ENCODE measurements at regions not wholly inside any gene's neighbourhood (a gene's known extent, or its start where the extent isn't known, plus 50 kb on each side); places are given as distances from the start of the nearest gene placed in this dataset.

- DNase-seq = peak in 1 of 2 donors; percentile 16
- Histone ChIP-seq H3K4me1 (ENCODE audit: control insufficient read depth, insufficient read depth, low read length) (peaks cover under 1% of the 10 kb centered on the region), H3K36me3 (ENCODE audit: control insufficient read depth, insufficient read depth, low read length) (no peaks in the 10 kb centered on the region), H3K9me3 (ENCODE audit: control insufficient read depth, low read depth, low read length) (no peaks in the 10 kb centered on the region), H3K27me3 (ENCODE audit: control insufficient read depth, insufficient read depth, low read length) (no peaks in the 10 kb centered on the region), H3K4me3 (ENCODE audit: low read length) (no peak overlapping the region), H3K27ac (ENCODE audit: low read length) (no peak overlapping the region)
- no CpG with 5 or more reads among the region's 8 CpGs for WGBS (ENCODE audit: insufficient coverage, low lambda C conversion rate)
These were observed 194.4 kb upstream of the CDKN2B start for GRCh38 chr9:22203371-22204138.

- DNase-seq = no peak
- Histone ChIP-seq H3K4me3 (ENCODE audit: low read length) (no peak overlapping the region), H3K36me3 (ENCODE audit: control insufficient read depth, insufficient read depth, low read length) (no peaks in the 10 kb centered on the region), H3K27ac (ENCODE audit: low read length) (no peak overlapping the region), H3K4me1 (ENCODE audit: control insufficient read depth, insufficient read depth, low read length) (no peaks in the 10 kb centered on the region), H3K9me3 (ENCODE audit: control insufficient read depth, low read depth, low read length) (no peaks in the 10 kb centered on the region), H3K27me3 (ENCODE audit: control insufficient read depth, insufficient read depth, low read length) (no peaks in the 10 kb centered on the region)
- WGBS (ENCODE audit: insufficient coverage, low lambda C conversion rate) = 92% methylated on average over 2 of the region's 2 CpGs
These were observed 195.1 kb upstream of the CDKN2B start for GRCh38 chr9:22204240-22204639.

GRCh38 chr9:22206833-22207232, 197.7 kb upstream of the CDKN2B start:
- no peaks in the 10 kb centered on the region for H3K27me3 ChIP-seq (ENCODE audit: control insufficient read depth, insufficient read depth, low read length)

GRCh38 chr9:22208846-22209585, 199.9 kb upstream of the CDKN2B start:
- WGBS (ENCODE audit: insufficient coverage, low lambda C conversion rate) = no CpG with 5 or more reads among the region's 1 CpG
- no peaks in the 10 kb centered on the region for H3K4me1 ChIP-seq (ENCODE audit: control insufficient read depth, insufficient read depth, low read length)
- no peaks in the 10 kb centered on the region for H3K27me3 ChIP-seq (ENCODE audit: control insufficient read depth, insufficient read depth, low read length)
- no peak overlapping the region for H3K27ac ChIP-seq (ENCODE audit: low read length)
- H3K36me3 ChIP-seq (ENCODE audit: control insufficient read depth, insufficient read depth, low read length) = no peaks in the 10 kb centered on the region
- H3K4me3 ChIP-seq (ENCODE audit: low read length) = no peak overlapping the region
- no peaks in the 10 kb centered on the region for H3K9me3 ChIP-seq (ENCODE audit: control insufficient read depth, low read depth, low read length)
- no peak for DNase-seq

More at GRCh38 chr9:22206833-22207232, 197.7 kb upstream of the CDKN2B start:
- no peak for DNase-seq
- Histone ChIP-seq H3K36me3 (ENCODE audit: control insufficient read depth, insufficient read depth, low read length) (no peaks in the 10 kb centered on the region), H3K27ac (ENCODE audit: low read length) (no peak overlapping the region), H3K9me3 (ENCODE audit: control insufficient read depth, low read depth, low read length) (no peaks in the 10 kb centered on the region), H3K4me3 (ENCODE audit: low read length) (no peak overlapping the region), H3K4me1 (ENCODE audit: control insufficient read depth, insufficient read depth, low read length) (no peaks in the 10 kb centered on the region)
- 70% methylated on average over 3 of the region's 5 CpGs for WGBS (ENCODE audit: insufficient coverage, low lambda C conversion rate)

GRCh38 chr9:22210262-22210661, 201.2 kb upstream of the CDKN2B start:
- Histone ChIP-seq H3K36me3 (ENCODE audit: control insufficient read depth, insufficient read depth, low read length) (no peaks in the 10 kb centered on the region), H3K9me3 (ENCODE audit: control insufficient read depth, low read depth, low read length) (no peaks in the 10 kb centered on the region), H3K27ac (ENCODE audit: low read length) (no peak overlapping the region), H3K27me3 (ENCODE audit: control insufficient read depth, insufficient read depth, low read length) (no peaks in the 10 kb centered on the region), H3K4me3 (ENCODE audit: low read length) (no peak overlapping the region), H3K4me1 (ENCODE audit: control insufficient read depth, insufficient read depth, low read length) (no peaks in the 10 kb centered on the region)
- DNase-seq = no peak
- WGBS (ENCODE audit: insufficient coverage, low lambda C conversion rate) = no CpG with 5 or more reads among the region's 1 CpG

- WGBS (ENCODE audit: insufficient coverage, low lambda C conversion rate) = no CpG with 5 or more reads among the region's 2 CpGs
- no peaks in the 10 kb centered on the region for H3K9me3 ChIP-seq (ENCODE audit: control insufficient read depth, low read depth, low read length)
These were observed 201.8 kb upstream of the CDKN2B start for GRCh38 chr9:22210936-22211335.

GRCh38 chr9:22211588-22212360, 202.7 kb upstream of the CDKN2B start:
- H3K9me3 ChIP-seq (ENCODE audit: control insufficient read depth, low read depth, low read length) = no peaks in the 10 kb centered on the region
- whole genome bisulfite sequencing (ENCODE audit: insufficient coverage, low lambda C conversion rate) = no CpG with 5 or more reads among the region's 4 CpGs
- H3K27ac ChIP-seq (ENCODE audit: low read length) = no peak overlapping the region
- H3K36me3 ChIP-seq (ENCODE audit: control insufficient read depth, insufficient read depth, low read length) = no peaks in the 10 kb centered on the region
- no peak overlapping the region for H3K4me3 ChIP-seq (ENCODE audit: low read length)
- H3K4me1 ChIP-seq (ENCODE audit: control insufficient read depth, insufficient read depth, low read length) = no peaks in the 10 kb centered on the region
- H3K27me3 ChIP-seq (ENCODE audit: control insufficient read depth, insufficient read depth, low read length) = peaks cover under 1% of the 10 kb centered on the region
- no peak for DNase-seq

More at GRCh38 chr9:22210936-22211335, 201.8 kb upstream of the CDKN2B start:
- Histone ChIP-seq H3K27me3 (ENCODE audit: control insufficient read depth, insufficient read depth, low read length) (no peaks in the 10 kb centered on the region), H3K4me3 (ENCODE audit: low read length) (no peak overlapping the region), H3K36me3 (ENCODE audit: control insufficient read depth, insufficient read depth, low read length) (no peaks in the 10 kb centered on the region), H3K4me1 (ENCODE audit: control insufficient read depth, insufficient read depth, low read length) (no peaks in the 10 kb centered on the region), H3K27ac (ENCODE audit: low read length) (no peak overlapping the region)
- DNase-seq = no peak

GRCh38 chr9:22214021-22214420, 204.9 kb upstream of the CDKN2B start:
- Histone ChIP-seq H3K27me3 (ENCODE audit: control insufficient read depth, insufficient read depth, low read length) (peaks cover 2% of the 10 kb centered on the region), H3K36me3 (ENCODE audit: control insufficient read depth, insufficient read depth, low read length) (no peaks in the 10 kb centered on the region), H3K4me3 (ENCODE audit: low read length) (no peak overlapping the region), H3K4me1 (ENCODE audit: control insufficient read depth, insufficient read depth, low read length) (no peaks in the 10 kb centered on the region), H3K9me3 (ENCODE audit: control insufficient read depth, low read depth, low read length) (no peaks in the 10 kb centered on the region), H3K27ac (ENCODE audit: low read length) (no peak overlapping the region)
- 80% methylated on average over 1 of the region's 3 CpGs for WGBS (ENCODE audit: insufficient coverage, low lambda C conversion rate)
- DNase-seq = no peak

GRCh38 chr9:22214497-22215031, 205.5 kb upstream of the CDKN2B start:
- WGBS (ENCODE audit: insufficient coverage, low lambda C conversion rate) = no CpG with 5 or more reads among the region's 2 CpGs
- Histone ChIP-seq H3K4me1 (ENCODE audit: control insufficient read depth, insufficient read depth, low read length) (no peaks in the 10 kb centered on the region), H3K27ac (ENCODE audit: low read length) (no peak overlapping the region), H3K4me3 (ENCODE audit: low read length) (no peak overlapping the region), H3K9me3 (ENCODE audit: control insufficient read depth, low read depth, low read length) (no peaks in the 10 kb centered on the region), H3K27me3 (ENCODE audit: control insufficient read depth, insufficient read depth, low read length) (peaks cover 2% of the 10 kb centered on the region), H3K36me3 (ENCODE audit: control insufficient read depth, insufficient read depth, low read length) (no peaks in the 10 kb centered on the region)
- no peak for DNase-seq

- Histone ChIP-seq H3K4me1 (ENCODE audit: control insufficient read depth, insufficient read depth, low read length) (no peaks in the 10 kb centered on the region), H3K27me3 (ENCODE audit: control insufficient read depth, insufficient read depth, low read length) (peaks cover 2% of the 10 kb centered on the region), H3K4me3 (ENCODE audit: low read length) (no peak overlapping the region), H3K36me3 (ENCODE audit: control insufficient read depth, insufficient read depth, low read length) (no peaks in the 10 kb centered on the region), H3K9me3 (ENCODE audit: control insufficient read depth, low read depth, low read length) (no peaks in the 10 kb centered on the region), H3K27ac (ENCODE audit: low read length) (no peak overlapping the region)
- 40% methylated on average over 1 of the region's 3 CpGs for WGBS (ENCODE audit: insufficient coverage, low lambda C conversion rate)
- no peak for DNase-seq
These were observed 206.4 kb upstream of the CDKN2B start for GRCh38 chr9:22215521-22215920.
